Neural cell (in vitro differentiated cells): ENCODE measurements at regions not wholly inside any gene's neighbourhood (a gene's known extent, or its start where the extent isn't known, plus 50 kb on each side); places are given as distances from the start of the nearest gene placed in this dataset.

ENCODE experiments used
- H2AFZ ChIP-seq: fragments of 200-600, 300-800 bp; sonication (generic), shearing (Covaris generic); 2 replicates; pipeline ENCODE4 v1.6.0; 2014; ENCODE audit warnings: low read depth, mild to moderate bottlenecking, antibody characterized with exemption, low read length, moderate library complexity
- H3F3A ChIP-seq: fragments of 200-600 bp; shearing (Covaris generic); 2 replicates; pipeline ENCODE4 v1.6.1; 2016; ENCODE audit warnings: mild to moderate bottlenecking, moderate library complexity, mixed read lengths, antibody characterized with exemption, low read length; ENCODE audit not compliant: insufficient read depth, poor library complexity, severe bottlenecking
- H3K27ac ChIP-seq: fragments of 200-600, 300-800 bp; sonication (generic), shearing (Covaris generic); 2 replicates; pipeline ENCODE4 v1.5.1; 2014; ENCODE audit warnings: mild to moderate bottlenecking, low read length, moderate library complexity
- H3K27me3 ChIP-seq: fragments of 300-800, 200-600 bp; sonication (generic), shearing (Covaris generic); 2 replicates; pipeline ENCODE4 v1.6.0; 2014; ENCODE audit warnings: mild to moderate bottlenecking, low read depth, low read length, moderate library complexity; ENCODE audit not compliant: insufficient read depth
- H3K36me3 ChIP-seq: fragments of 300-800, 200-600 bp; sonication (generic), shearing (Covaris generic); 2 replicates; pipeline ENCODE4 v1.5.1; 2014; ENCODE audit warnings: mild to moderate bottlenecking, antibody characterized with exemption, low read length, moderate library complexity; ENCODE audit not compliant: insufficient read depth
- H3K4me2 ChIP-seq: fragments of 300-800, 200-600 bp; sonication (generic), shearing (Covaris generic); 2 replicates; pipeline ENCODE4 v1.6.0; 2014; ENCODE audit warnings: mild to moderate bottlenecking, low read length
- H3K4me3 ChIP-seq: fragments of 300-800, 200-600 bp; sonication (generic), shearing (Covaris generic); 2 replicates; pipeline ENCODE4 v1.5.1; 2014; ENCODE audit warnings: mild to moderate bottlenecking, low read length, moderate library complexity
- H3K79me2 ChIP-seq: fragments of 200-600 bp; shearing (Covaris generic); replicated peaks from 2 replicates; pipeline ENCODE4 v1.6.0; 2014; ENCODE audit warnings: mild to moderate bottlenecking, low read length, moderate library complexity; ENCODE audit not compliant: insufficient read depth
- H3K9ac ChIP-seq: fragments of 300-800, 200-600 bp; sonication (generic), shearing (Covaris generic); 2 replicates; pipeline ENCODE4 v1.6.1; 2016; ENCODE audit warnings: mild to moderate bottlenecking, low read length, mixed read lengths
- H3K9me2 ChIP-seq: fragments of 200-600 bp; shearing (Covaris generic); 2 replicates; pipeline ENCODE4 v1.6.1; 2016; ENCODE audit warnings: mild to moderate bottlenecking, low read length, mixed read lengths; ENCODE audit not compliant: insufficient read depth
- H3K9me3 ChIP-seq: fragments of 200-600, 300-800 bp; sonication (generic), shearing (Covaris generic); 2 replicates; pipeline ENCODE4 v1.6.1; 2016; ENCODE audit warnings: mild to moderate bottlenecking, mixed run types, low read length, moderate library complexity, mixed read lengths
- H4K20me1 ChIP-seq: fragments of 200-600 bp; shearing (Covaris generic); 2 replicates; pipeline ENCODE4 v1.6.1; 2016; ENCODE audit warnings: mild to moderate bottlenecking, mixed run types; ENCODE audit not compliant: insufficient read depth
- EP300 ChIP-seq: fragments of 450-650 bp; conservative IDR thresholded peaks from 2 replicates; pipeline ENCODE4 v1.6.1; 2014; ENCODE audit warnings: antibody characterized with exemption, mild to moderate bottlenecking, moderate library complexity; ENCODE audit not compliant: poor library complexity, severe bottlenecking
- EZH2 ChIP-seq: fragments of 200-600, 300-800 bp; shearing (Covaris generic), sonication (generic); IDR thresholded peaks from 2 replicates; pipeline ENCODE4 v1.6.1; 2014; ENCODE audit warnings: antibody characterized with exemption, low read length, borderline replicate concordance, mild to moderate bottlenecking; ENCODE audit not compliant: insufficient read depth, poor library complexity, severe bottlenecking
- MXI1 ChIP-seq: fragments of 450-650 bp; conservative IDR thresholded peaks from 2 replicates; pipeline ENCODE4 v1.6.1; 2014; ENCODE audit warnings: antibody characterized with exemption, mild to moderate bottlenecking; ENCODE audit not compliant: poor library complexity, severe bottlenecking
- POLR2AphosphoS5 ChIP-seq: IDR thresholded peaks from 2 replicates; pipeline ENCODE4 v1.6.1; 2012
- RAD21 ChIP-seq: fragments of 450-650 bp; conservative IDR thresholded peaks from 2 replicates; pipeline ENCODE4 v1.6.1; 2014; ENCODE audit warnings: antibody characterized with exemption, mild to moderate bottlenecking, moderate library complexity
- REST ChIP-seq: IDR thresholded peaks from 2 replicates; pipeline ENCODE4 v1.6.1; 2012; ENCODE audit warnings: borderline replicate concordance
- SMC3 ChIP-seq: fragments of 450-650 bp; conservative IDR thresholded peaks from 2 replicates; pipeline ENCODE4 v1.6.1; 2014; ENCODE audit warnings: antibody characterized with exemption, mild to moderate bottlenecking, moderate library complexity; ENCODE audit not compliant: poor library complexity
- TAF1 ChIP-seq: IDR thresholded peaks from 2 replicates; pipeline ENCODE4 v1.6.1; 2012; ENCODE audit warnings: low read depth
- TF ChIP-seq, protein P1 (sequence below): fragments of 450-650 bp; IDR thresholded peaks from 2 replicates; pipeline ENCODE4 v1.5.1; 2014; ENCODE audit warnings: antibody characterized with exemption, mild to moderate bottlenecking, moderate library complexity; ENCODE audit not compliant: poor library complexity, severe bottlenecking

- TF ChIP-seq EZH2 = no peak
Observed at GRCh38 chr9:11097020-11097419, 484.2 kb upstream of the PTPRD start (continued).

GRCh38 chr9:11103525-11103924, 490.7 kb upstream of the PTPRD start:
- no peak overlapping the region for H3K27ac ChIP-seq
- no peak overlapping the region for H3K9ac ChIP-seq
- no peak overlapping the region for H3K4me3 ChIP-seq
- no peaks in the 10 kb centered on the region for H3K27me3 ChIP-seq
- H3K79me2 ChIP-seq = no peaks in the 10 kb centered on the region
- H3F3A ChIP-seq = no peaks in the 10 kb centered on the region
- H2AFZ ChIP-seq = no peak overlapping the region
- no peaks in the 10 kb centered on the region for H3K36me3 ChIP-seq
- no peaks in the 10 kb centered on the region for H3K9me3 ChIP-seq
- H3K9me2 ChIP-seq = no peaks in the 10 kb centered on the region
- H4K20me1 ChIP-seq = no peaks in the 10 kb centered on the region
- H3K4me2 ChIP-seq = no peak overlapping the region
- TF ChIP-seq POLR2AphosphoS5 (no peak), TAF1 (no peak), MXI1 (no peak), SMC3 (no peak), EZH2 (no peak), EP300 (no peak), REST (no peak), RAD21 (no peak)
- TF ChIP-seq, protein P1, sequence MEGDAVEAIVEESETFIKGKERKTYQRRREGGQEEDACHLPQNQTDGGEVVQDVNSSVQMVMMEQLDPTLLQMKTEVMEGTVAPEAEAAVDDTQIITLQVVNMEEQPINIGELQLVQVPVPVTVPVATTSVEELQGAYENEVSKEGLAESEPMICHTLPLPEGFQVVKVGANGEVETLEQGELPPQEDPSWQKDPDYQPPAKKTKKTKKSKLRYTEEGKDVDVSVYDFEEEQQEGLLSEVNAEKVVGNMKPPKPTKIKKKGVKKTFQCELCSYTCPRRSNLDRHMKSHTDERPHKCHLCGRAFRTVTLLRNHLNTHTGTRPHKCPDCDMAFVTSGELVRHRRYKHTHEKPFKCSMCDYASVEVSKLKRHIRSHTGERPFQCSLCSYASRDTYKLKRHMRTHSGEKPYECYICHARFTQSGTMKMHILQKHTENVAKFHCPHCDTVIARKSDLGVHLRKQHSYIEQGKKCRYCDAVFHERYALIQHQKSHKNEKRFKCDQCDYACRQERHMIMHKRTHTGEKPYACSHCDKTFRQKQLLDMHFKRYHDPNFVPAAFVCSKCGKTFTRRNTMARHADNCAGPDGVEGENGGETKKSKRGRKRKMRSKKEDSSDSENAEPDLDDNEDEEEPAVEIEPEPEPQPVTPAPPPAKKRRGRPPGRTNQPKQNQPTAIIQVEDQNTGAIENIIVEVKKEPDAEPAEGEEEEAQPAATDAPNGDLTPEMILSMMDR = no peak

- H4K20me1 ChIP-seq = no peaks in the 10 kb centered on the region
- TF ChIP-seq EZH2 (no peak), SMC3 (no peak), TAF1 (no peak), REST (no peak), POLR2AphosphoS5 (no peak), RAD21 (no peak), EP300 (no peak), MXI1 (no peak)
- TF ChIP-seq, protein P1 = no peak
- H3K9me2 ChIP-seq = no peaks in the 10 kb centered on the region
Observed at GRCh38 chr9:11107196-11107595, 494.4 kb upstream of the PTPRD start.

More at GRCh38 chr9:11107196-11107595, 494.4 kb upstream of the PTPRD start:
- Histone ChIP-seq H3K79me2 (no peaks in the 10 kb centered on the region), H3K27me3 (no peaks in the 10 kb centered on the region), H3K9me3 (no peaks in the 10 kb centered on the region), H3K27ac (no peak overlapping the region), H2AFZ (no peak overlapping the region), H3F3A (no peaks in the 10 kb centered on the region), H3K9ac (no peak overlapping the region), H3K36me3 (no peaks in the 10 kb centered on the region), H3K4me3 (no peak overlapping the region), H3K4me2 (no peak overlapping the region)
